HG03045 (cell line): ENCODE measurements at regions not wholly inside any gene's neighbourhood (a gene's known extent, or its start where the extent isn't known, plus 50 kb on each side); places are given as distances from the start of the nearest gene placed in this dataset.

Experiments
- ATAC-seq: cut with Tn5 transposase; IDR thresholded peaks from one replicate; pipeline ENCODE4 v1.9.1; 2021; ENCODE audit warnings: mild to moderate bottlenecking, moderate library complexity; ENCODE audit not compliant: unreplicated experiment

DNA sequence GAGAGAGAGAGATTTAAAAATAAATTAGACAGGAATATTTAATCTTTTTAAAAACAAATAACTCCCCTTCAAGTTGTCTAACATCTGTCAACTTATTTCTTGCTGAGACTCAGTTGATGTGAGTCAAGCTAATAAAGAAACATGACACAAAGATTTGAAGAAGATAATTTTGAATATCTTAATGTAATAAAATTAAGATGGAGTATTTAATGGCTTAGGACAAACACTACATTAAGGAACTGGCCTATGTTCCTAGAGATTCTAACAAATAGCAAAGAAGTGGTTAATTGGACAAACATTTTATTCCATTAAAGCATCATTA lies 134.0 kb downstream of the INSIG2 start:
- no peak for ATAC-seq

DNA sequence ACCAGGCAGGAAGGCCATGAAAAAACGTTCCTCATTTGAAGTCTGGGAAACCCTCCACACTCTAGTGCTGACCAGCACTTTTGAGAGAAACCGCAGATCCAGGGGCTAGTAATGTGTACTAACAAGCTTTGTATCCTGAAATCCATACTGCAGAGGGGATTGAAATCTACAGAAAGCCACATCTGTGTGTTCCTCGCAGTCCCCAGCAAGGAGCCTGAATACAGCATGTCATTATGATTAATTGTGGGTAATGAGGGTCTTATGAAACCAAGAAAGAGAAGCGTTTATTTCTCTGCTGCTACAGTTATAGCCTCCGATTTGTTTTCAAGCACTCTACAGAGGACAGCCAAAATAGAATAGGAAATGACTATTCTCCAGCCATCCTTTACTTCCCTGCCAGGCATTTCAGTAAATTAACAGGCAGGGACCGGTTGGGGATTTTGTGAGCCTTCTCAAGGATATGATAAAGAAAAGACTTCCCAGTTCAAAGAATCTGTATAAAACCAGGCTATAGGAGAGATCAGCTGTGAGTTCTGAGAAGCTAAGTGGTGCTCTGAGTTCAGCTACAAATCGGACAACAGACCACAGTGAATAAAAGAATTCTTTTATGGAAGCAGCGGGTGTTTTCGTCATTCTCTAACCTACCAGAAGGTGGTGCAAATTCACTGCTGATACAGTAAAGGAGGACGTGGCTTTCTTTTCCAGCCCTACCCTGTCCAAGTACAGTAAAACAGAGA lies 133.4 kb downstream of the INSIG2 start:
- ATAC-seq: peak; percentile 47

DNA sequence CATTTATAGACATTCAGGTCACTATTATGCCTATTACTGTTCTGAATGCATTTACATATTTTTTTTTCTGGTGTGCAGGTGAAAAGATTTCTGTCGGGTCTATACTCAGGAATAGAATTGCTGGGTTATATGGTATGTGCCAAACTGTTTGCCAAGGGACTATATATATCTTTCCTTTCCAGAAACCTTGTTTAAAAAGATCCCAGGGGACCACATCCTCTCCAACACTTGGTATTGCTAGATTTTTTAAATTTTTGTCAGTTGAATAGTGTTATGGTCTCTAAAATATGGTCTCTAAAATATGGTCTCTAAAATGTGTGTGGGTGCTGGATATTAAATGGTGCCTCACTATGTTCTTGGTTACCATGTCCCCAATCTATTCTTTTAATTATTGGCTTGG lies 131.3 kb downstream of the INSIG2 start:
- ATAC-seq: no peak

DNA sequence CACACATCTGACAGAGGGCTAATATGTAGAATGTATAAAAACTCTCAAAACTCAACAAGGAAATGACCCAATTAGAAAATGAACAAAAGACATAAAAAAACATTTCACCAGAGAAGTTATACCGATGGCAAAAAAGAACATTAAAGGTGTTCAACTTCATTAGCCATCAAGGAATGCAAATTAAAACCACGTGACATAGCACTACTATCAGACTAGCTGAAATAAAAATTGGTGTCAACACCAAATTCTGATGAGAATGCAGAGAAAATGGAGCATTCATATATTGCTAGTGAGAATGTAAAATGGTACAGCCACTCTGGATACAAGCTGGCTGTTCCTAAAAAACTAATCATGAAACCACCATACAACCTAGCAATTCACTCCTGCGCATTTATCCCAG lies 128.0 kb downstream of the INSIG2 start:
- ATAC-seq: no peak

DNA sequence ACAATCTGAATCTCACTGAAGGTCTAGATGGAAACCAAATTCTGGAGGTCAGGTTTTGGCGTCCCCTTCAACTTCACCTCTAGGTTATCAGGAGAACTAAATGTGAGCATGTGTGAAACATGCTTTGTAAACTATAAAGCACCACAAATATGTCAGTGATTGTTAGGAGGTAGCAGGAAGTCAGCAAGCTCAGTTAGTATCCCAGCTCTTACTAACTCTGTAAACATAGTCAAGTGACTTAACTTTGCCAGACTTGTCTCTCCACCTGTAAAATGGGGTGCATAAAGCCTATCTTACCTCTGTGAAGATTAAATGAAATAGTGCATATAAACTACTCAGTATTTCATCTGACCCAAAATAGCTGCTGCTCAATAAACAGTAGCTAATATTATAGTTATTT lies 121.5 kb downstream of the INSIG2 start:
- no peak for ATAC-seq

DNA sequence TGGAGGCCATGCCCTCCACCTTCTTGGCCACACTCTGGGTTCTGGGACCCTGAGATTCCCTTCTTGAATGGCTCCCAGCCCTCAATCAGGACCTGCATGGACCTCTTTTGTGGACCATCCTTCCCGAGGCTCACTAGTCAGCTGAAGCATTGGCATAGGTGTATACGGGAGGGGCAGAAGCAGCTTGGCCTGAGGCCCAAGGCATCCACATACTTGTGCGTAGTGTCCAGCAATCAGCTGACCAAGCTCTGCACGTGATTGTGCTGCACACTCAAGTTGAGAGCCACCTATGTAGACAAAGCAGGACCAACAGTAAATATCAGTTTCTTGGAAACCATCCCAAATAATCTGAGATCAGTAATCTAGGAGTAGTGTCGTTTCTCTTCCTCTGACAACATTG lies 119.6 kb downstream of the INSIG2 start:
- ATAC-seq: no peak

DNA sequence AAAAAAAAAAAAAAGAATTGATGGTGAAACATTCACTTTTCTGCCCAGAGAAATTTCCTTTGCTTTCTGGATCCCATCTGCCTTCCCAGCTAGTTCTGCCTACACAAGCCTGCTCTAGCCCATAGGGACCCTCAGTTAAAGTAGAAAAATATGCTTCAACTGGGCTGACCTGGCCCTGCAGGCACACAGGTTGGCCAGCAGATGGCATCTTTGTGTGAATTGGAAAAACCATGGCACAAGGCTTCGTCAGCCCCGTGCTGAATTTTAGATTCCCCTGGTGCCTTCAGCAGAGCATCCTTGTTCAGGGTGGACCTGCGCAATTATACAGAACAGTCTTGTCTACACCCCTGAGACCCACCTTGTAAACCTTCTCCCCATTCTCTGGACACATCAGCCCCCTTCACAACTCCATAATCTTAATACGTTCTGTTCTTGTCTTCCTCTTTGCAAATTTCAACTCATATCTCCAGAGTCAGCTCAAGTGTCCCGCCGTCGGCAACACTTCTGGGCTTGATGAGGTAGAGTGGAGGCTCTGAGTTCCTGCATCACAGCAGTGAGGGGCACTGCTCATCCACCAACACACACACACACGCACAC lies 114.5 kb downstream of the INSIG2 start:
- ATAC-seq: peak; percentile 90

DNA sequence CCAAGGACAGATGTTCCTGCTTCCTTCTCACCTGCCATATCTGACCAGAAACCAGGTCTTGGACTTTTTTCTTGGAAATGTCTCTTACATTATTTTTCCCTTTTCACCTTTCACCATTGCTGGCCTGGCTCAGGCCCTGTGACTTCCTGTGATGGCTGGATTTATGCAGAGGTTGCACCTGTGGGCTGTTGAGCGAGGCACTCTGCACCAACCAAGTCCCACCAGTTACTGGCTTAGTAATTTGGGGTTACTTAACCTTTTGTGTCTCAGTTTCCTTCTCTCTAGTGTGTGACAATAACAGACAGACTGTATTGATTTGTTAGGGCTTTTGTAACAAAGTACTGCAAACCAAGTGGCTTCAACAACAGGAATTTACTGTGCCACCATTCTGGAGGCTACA lies 110.0 kb downstream of the INSIG2 start:
- ATAC-seq: no peak

DNA sequence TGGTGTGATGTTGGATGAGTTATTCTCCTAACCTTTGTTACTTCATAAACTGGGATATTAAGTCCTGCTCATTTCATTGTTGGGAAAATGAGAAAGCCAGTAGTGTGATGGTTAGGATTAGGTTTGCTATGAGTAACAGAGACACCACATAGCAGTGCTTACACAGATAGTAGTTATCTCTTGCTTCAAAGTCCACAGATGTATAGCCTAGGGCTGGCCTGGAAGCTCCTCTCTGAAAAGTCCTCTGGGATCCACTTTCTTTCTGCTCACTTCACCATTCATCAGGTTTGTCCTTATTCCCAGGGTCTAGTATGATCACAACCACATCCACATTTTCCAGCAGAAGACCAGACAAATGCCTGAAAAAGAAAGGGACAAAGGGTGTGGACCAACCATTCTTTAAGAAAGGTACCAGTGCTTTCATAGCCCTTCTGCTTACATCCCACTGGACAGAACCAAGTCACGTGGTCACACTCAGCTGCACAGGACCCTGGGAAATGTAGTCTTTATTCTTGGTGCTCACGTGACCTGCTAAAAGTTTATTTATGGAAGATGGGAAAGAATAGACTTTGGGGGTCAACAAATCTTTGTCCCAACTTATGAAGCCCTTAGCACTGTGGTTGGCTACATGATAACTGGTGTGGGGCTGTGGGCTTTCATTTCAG lies 108.9 kb downstream of the INSIG2 start:
- ATAC-seq: no peak

DNA sequence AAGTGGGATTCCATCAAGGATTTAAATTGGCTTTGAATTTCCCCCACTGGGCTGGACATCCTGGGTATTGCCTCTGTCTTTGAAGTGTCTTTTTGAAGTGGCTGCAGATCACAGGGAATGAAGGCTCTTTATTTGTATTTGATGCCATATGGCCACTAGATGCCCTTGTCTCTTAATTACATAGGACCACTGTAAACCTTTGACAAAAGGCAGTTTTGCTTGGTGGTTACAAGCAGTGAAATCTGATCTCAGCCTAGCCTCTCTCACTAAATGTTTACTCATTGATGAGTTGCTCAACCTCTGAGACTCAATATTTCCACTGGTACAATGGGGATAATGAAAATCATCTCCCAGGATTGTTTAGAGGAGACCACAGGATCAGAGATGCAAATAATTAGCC lies 102.2 kb downstream of the INSIG2 start:
- no peak for ATAC-seq

DNA sequence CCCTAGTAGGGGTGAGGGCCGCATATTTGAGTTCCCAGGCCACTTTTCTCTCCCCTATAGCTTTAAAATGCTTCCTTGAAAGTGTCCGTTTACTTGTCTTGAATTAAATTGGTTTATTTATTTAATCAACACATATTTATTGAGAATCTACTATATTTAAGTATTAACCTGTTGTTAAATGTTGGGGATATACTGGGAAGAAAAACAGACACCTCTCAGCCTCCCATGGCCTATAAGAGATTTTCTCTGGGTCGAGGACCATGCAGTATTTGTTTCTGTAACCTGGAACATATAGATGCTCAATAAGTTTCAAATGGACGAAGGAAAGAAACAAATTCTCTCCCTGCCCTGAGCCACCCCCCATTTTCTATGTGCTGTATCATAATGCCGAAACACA lies 98.6 kb downstream of the INSIG2 start:
- ATAC-seq: no peak

DNA sequence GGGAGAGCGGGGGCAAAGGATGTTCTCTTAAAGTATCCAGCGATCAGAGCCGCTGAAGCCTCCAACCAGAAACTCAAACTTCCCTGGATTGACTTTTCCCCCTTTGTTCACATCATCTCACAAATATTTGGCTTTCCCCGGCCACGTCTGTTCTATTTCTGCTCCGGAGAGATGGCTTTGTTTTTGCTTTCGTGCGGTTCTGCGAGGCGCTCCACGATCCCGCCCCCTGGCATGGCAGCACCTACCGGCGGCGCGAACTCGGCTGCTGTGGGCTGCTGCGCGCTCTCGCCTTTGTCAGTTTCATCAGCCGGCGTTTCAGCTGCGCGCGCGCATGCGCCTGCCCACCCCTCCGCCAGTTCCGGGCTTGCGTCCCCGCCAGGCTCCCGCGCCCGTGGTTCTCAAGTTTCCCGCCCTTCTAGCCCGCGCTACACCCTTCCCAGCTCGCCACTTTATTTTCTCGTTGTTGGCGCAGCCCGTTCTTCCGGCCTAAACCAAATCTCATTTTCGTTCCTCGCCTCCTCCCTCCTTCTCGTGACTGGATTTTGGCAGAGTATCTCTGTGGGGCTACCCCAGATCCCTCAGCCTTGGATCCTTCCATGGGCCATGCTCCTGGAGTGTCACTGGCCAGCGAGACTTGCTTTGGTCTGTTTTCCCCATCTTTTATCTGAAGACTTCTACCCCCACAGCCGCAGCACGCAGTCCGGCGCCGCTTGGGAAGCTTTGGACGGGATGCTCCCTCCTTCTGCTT lies 98.0 kb downstream of the INSIG2 start:
- ATAC-seq: peak; percentile 94

DNA sequence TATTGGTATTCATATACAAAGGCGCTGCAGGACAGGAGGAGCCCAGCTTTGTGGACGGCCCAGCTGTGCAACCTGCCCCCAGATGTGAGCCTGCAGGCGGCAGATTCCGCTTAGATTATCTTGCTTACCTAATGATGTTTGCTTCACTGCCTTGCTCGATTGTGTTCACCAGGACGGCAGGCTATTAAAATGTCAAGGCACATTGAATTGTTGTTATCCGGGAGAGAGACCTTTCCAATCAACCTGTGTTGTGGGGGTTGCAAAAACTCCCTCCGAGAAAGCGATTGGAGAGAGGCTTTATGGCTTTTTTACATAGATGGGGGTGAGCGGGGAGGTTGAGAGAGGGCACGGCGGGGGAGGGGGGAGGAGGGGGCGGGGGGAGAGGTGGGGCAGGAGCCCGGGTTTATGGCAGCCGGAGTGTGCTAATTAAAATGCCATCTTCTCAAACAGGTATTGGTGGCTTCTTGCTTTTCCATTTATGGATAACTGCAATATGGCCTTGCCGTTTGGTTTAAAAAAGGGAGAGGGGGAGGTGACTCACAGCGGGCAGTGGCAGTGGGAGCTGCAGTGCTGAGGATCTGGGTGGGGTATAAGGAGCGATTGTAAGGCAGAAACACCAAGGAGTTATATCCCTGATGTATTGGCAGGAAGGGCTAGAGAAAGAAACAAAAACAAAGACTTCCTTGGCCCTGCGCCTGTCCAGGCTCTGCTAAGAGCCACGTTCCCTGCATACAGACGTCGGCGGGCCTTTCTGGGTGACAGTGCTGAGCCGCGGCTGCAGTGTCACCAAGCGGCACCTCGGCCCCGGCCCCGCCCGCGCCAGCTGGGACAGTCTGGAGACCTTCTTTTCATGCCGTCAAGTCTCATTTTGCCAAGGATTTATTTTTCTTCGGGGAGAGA lies 97.2 kb downstream of the INSIG2 start:
- peak; percentile 74 for ATAC-seq

DNA sequence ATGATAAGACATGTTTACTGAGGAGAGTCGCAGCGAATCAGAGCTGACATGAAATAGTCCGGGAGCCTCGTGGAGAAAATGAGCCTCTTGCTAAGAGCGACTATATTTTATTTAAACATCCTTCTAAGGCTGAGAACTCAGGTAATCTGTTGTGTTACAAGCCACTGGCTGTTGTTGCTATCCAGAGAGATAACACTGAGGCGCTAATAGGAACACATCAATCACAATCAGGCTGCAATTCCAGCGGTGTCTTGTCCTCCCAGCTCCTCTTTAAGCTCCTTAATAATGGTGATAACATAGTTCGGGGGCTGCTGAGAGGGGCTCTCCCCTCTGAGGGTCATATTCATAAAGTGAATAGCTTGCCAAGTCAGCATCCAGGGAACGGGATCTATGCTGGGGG lies 95.1 kb downstream of the INSIG2 start:
- ATAC-seq: no peak

DNA sequence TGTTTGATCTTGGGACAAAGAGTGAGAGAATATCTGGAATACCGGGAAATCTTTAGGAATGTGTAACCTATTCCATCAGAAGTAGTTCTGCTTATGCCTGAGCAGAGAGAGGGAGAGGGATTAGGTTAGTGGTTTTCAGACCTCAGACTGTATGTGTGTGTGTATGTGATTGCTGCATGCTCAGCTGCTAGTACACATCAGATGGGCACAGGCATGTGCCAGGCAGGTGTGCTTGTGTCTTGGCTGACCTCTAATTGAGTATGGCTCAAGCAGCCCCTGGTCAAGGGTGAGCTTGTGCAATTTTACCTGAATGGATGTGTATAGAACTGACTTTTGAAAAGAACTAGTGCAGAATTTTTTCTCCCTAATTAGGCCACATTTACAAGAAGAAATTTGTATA lies 91.2 kb downstream of the INSIG2 start:
- no peak for ATAC-seq

DNA sequence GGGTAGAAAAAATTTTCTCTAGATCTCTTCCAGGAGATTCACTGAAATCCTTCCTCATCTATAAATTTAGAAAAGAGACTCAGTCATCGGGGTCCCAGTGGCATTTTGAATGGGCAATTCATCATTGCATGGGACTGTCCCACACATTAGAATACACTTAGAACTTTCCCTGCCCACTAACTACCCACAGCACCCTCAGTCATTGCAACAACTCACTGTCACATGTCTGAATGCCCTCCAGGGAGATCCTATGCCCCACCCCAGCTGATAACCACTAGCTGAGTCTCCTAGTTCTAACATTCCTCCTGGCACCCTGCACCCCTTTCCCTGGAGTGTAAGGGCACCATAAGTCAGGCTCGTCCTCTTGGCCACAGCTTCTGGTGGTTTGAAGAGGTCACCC lies 89.6 kb downstream of the INSIG2 start:
- ATAC-seq: no peak

DNA sequence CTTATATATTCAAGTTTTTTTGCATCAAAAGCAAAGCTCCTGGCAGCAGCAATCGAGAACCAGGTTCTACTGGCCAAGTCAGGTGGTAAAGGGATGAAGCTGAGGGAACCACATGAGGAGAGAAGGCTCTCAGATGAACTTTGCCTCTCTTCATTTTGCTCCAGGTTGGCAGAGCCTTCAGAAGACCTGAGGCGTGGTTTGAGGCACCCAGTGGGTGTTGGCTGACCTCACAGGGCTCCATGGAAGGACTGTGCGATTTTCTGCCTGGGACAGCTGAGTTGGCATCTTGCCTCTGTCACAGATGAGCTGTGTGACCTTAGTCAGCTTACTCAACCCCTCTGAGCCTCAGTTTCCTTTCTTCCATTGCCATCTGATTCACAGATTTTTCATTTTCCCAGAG lies 89.0 kb downstream of the INSIG2 start:
- no peak for ATAC-seq

DNA sequence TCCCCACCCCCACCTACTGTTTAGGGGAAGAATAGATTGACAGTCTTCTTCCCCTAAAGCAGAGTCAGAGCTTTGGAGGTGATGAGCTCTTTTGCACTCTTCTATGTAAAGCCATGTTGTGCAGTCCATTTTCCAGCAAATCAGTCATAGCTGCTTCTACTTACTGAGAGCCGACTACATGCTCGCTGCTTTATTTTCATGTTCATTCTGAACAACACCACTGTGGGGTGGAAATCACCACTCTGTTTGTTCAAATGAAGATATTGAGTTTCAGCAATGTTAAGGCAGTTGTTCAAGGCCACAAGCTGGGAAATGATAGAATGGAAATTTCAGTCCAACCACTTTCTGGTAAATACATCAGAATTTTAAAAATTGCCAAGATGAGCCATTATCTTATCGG lies 88.3 kb downstream of the INSIG2 start:
- ATAC-seq: no peak

DNA sequence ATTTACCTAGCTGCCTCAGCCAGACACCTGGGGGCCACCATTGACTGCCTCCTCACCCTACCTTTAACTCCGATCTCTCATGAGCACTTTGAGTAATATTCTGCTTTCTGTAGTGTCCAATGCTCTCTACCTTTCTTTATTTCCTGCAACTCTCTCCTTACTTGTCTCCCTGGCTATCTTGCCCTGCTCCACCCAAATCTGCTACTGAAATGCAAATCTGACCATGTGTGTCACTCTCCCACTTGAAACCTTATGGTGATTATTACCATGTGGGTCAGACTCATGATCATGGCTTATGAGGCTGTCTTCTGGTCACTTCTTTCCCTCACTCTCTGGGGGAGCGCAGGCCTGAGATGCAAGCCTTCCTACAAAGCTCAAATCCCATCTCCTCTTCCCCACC lies 83.3 kb downstream of the INSIG2 start:
- no peak for ATAC-seq

DNA sequence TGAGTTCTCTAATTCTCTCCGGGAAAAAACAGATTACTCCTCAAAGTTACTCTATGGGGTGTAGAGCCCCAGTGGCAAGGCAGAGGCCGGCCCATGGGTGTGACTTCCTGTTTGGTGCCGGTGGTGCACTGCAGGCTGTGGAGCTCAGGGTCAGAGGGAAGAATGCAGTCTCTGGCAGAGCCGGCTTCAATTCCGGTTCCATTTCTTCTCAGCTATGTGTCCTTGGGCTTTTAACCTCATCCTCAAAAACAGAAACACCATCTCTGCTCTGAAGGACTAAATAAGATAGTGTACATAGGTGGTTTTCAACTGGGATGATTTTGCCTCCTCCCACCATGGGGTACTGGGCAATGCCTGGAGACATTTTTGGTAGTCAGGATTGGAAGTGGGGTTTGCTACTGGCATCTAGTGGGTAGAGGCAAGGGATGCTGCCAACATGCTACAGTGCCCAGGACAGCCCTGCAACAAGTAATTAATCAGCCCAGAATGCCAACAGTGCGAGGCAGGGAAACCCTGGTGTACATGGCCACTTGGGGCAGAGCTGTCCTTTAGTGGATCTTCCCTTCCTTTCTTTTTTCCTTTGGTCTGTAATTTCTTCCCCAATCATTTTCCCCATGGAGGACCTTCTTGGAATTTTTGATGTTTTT lies 81.2 kb downstream of the INSIG2 start:
- ATAC-seq: no peak
